Bronchial epithelial cell (primary cell): ENCODE measurements at regions not wholly inside any gene's neighbourhood (a gene's known extent, or its start where the extent isn't known, plus 50 kb on each side); places are given as distances from the start of the nearest gene placed in this dataset.
A peak's percentile ranks its signal among the peaks of the same experiment; 100 is the strongest.

Experiments
- DNase-seq: peaks from one replicate; pipeline ENCODE4 v3.0.0-alpha.2; 2010; ENCODE audit warnings: low read depth
- FAIRE-seq: peaks from 2 replicates; lab custom pipeline; 2011; peaks lifted over from hg19 to GRCh38; lab: Jason Lieb, UNC
- H3K27me3 ChIP-seq: 2 replicates; pipeline ENCODE4 v1.5.1; 2011; ENCODE audit warnings: low read length; ENCODE audit not compliant: control insufficient read depth, insufficient read depth
- H3K36me3 ChIP-seq: 2 replicates; pipeline ENCODE4 v1.5.1; 2011; ENCODE audit warnings: low read length; ENCODE audit not compliant: control insufficient read depth, insufficient read depth
- H3K4me3 ChIP-seq: 2 replicates; pipeline ENCODE4 v1.5.1; 2011; ENCODE audit warnings: mild to moderate bottlenecking, low read depth, low read length, control low read depth
- TF ChIP-seq, protein P1 (sequence below): IDR thresholded peaks from 2 replicates; pipeline ENCODE4 v1.5.1; 2011; ENCODE audit warnings: mild to moderate bottlenecking, moderate library complexity, low read length, control low read depth, inconsistent platforms; ENCODE audit not compliant: insufficient read depth, severe bottlenecking

DNA sequence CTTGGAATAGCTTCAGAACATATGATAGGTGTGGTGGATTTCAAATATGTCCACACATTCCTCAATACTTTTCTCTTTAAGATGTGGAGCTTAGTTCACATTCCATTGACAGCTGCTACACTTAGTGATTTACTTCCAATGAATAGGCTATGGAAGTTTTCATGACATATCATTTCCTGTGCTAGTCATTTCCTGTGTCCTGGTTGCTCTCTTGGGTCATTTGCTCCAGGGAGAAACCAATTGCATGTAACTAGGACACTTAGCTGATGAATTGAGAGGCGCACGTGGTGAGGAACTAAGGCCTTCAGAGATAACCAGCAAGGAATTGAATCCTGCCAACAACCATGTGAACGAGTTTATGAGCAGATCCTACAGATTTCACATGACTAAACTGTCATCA lies 120.9 kb downstream of the SLC17A6 start:
- peak; percentile 83 for FAIRE-seq
- TF ChIP-seq, protein P1, sequence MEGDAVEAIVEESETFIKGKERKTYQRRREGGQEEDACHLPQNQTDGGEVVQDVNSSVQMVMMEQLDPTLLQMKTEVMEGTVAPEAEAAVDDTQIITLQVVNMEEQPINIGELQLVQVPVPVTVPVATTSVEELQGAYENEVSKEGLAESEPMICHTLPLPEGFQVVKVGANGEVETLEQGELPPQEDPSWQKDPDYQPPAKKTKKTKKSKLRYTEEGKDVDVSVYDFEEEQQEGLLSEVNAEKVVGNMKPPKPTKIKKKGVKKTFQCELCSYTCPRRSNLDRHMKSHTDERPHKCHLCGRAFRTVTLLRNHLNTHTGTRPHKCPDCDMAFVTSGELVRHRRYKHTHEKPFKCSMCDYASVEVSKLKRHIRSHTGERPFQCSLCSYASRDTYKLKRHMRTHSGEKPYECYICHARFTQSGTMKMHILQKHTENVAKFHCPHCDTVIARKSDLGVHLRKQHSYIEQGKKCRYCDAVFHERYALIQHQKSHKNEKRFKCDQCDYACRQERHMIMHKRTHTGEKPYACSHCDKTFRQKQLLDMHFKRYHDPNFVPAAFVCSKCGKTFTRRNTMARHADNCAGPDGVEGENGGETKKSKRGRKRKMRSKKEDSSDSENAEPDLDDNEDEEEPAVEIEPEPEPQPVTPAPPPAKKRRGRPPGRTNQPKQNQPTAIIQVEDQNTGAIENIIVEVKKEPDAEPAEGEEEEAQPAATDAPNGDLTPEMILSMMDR: no peak

DNA sequence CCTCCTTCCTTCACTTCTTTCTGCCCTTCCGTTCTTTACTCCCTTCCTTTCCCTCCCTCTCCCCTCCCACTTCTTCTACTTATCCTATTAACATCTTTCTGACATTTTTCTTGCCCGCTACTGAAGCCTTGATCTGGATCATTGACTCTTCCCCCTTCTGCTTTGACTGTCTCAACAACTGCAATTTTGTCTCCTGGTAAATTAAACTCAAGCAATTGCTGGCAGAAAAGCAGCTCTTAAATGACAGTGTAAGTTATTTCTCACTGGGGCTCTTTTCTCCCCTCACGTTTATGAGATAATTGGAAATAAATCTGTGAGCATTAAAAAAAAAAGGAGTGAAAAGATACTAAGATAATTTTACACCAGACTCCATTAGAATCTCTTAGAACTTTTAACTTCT lies 120.0 kb downstream of the SLC17A6 start:
- FAIRE-seq: no peak
- no peaks in the 10 kb centered on the region for H3K36me3 ChIP-seq
- no peaks in the 10 kb centered on the region for H3K27me3 ChIP-seq
- no peak overlapping the region for H3K4me3 ChIP-seq
- TF ChIP-seq, protein P1: no peak
- DNase-seq: no peak

More for the DNA sequence above, 120.9 kb downstream of the SLC17A6 start:
- peak; percentile 94 for DNase-seq
- H3K4me3 ChIP-seq: no peak overlapping the region
- H3K36me3 ChIP-seq: no peaks in the 10 kb centered on the region
- H3K27me3 ChIP-seq: no peaks in the 10 kb centered on the region

DNA sequence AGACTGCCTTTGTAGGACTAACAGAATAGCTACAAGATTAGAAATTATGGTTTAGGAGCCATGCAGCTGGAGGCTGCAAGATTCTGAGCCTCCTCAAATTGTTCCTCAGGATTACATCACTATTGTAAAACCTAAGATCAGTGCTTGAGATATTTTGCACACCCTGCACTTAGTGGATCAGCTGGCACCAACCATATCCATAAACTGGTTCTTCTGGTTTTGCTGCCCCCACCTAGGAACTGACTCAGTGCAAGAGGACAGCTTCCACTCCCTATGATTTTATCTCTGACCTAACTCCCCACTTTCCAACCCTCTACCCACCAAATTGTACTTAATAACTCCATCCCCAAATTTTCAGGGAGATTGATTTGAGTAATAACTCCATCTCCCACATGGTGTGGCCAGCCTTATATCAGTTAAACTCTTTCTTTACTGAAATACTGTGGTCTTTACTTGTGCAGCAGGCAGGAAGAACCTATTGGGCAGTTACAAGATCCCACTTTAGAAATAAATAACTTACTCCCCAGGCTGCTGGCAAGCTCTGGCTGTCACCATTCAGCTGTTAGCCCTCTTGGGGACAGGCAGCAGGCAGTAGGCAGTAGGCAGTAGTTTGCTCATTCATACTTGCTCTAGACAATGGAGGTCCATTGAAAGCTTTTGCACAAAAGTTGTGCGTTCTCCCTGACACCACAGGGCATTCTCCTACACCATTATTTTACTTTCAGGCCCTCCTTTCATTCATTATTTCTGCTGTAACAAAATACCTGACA lies 119.0 kb downstream of the SLC17A6 start:
- H3K27me3 ChIP-seq: no peaks in the 10 kb centered on the region
- H3K4me3 ChIP-seq: no peak overlapping the region
- TF ChIP-seq, protein P1: no peak
- FAIRE-seq: peak; percentile 88
- peak; percentile 94 for DNase-seq
- H3K36me3 ChIP-seq: no peaks in the 10 kb centered on the region

DNA sequence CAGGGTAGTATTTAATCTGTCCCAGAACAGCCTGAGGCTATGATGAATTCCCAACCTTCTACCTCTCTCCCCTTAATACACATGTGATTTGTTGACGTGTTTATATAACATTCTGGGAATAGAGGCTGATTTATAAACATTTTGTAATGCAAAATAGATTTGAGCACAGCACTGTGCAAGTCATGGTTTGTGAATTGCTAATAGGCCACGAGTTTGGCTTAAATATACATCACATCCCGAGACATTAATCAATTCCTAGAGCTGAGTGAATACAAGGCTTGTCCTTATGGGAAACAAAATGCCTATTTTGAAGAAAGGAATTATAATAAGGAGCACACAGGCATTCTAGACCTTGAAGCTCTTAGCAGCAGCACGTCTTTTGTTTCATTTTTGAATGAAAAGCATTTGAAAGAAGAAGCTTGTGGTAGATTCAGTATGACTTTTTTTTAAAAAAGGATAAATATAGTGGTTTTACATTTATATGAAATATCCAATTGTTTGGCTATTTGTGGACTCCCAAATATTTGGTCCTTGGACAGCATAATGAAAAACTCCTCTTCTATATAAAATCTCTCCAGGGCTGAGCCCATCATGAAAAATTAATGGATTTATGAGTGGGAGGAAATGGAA lies 116.4 kb downstream of the SLC17A6 start:
- FAIRE-seq (no peak), DNase-seq (no peak)
- TF ChIP-seq, protein P1: no peak

DNA sequence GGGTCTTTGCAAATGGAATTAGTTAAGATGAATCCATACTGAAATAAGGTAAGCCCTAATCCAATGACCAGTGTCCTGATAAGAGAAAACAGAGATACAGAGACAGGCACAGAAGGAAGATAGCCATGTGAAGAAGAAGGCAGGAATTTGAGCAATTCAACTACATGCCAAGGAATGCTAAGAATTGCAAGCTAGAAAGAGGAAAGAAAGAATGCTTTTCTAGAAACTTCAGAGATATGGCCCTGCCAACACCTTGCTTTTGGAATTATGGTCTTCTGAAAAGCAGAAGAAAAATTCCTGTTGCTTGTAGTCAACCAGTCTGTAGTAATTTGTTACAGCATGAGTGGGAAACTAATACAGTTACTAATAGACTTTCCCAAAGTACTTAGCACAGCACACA lies 111.3 kb downstream of the SLC17A6 start:
- FAIRE-seq (no peak), DNase-seq (no peak)
- no peaks in the 10 kb centered on the region for H3K27me3 ChIP-seq
- no peak overlapping the region for H3K4me3 ChIP-seq
- H3K36me3 ChIP-seq: no peaks in the 10 kb centered on the region
- TF ChIP-seq, protein P1: no peak

More for the DNA sequence above, 116.4 kb downstream of the SLC17A6 start:
- Histone ChIP-seq H3K36me3 (no peaks in the 10 kb centered on the region), H3K27me3 (no peaks in the 10 kb centered on the region), H3K4me3 (no peak overlapping the region)
